DMS53 treated with DMSO at 0.1 percent for 48 hours (cell line): ENCODE measurements at regions not wholly inside any gene's neighbourhood (a gene's known extent, or its start where the extent isn't known, plus 50 kb on each side); places are given as distances from the start of the nearest gene placed in this dataset.
A peak's percentile ranks its signal among the peaks of the same experiment; 100 is the strongest.
"Not testable (repeated sequence)": the region's sequence is repeated elsewhere in the genome, so short reads cannot be mapped to it uniquely, and the experiment has no call there.

Experiments used
- DNase-seq: peaks from one replicate; lab custom pipeline; 2025; ENCODE audit not compliant: unreplicated experiment; lab: John Stamatoyannopoulos, UW

DNA sequence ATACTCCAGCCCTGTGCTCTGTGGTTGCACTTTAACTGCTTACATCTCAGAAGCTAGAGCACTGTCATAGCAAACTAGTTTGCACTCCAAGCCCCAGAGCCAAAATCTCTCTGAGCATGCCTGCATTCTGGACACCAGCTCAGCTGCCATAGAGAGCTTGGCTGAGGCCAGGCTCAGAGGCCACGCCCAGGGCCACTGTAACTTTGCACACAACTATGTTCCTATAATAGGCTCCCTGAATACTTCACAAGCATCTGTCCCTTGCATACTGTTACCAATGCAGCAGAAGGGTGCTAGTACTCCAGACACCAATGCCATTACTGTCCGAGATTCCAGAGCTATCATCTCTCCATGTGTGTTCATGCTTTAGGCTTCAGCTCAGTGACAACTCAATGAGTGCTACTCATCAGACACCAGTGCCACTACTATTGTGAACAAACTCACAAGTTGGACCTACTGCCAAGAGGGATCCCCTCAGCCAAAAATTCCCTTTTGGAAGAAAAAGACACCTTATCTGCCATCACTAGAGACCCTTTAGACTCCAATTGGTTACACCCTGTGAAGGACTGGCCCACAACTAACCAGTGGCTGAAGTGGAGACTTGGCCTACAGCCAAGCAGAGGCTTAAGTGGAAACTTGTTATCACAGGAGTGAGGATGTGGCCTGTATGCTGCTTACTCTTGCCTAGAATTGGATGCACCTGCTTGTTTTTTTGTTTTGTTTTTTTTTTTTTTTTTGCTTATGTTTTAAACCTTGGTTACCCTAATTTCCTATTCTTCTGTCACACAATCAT, 211.6 kb upstream of the MAGI2 start:
- peak; percentile 41 for DNase-seq

DNA sequence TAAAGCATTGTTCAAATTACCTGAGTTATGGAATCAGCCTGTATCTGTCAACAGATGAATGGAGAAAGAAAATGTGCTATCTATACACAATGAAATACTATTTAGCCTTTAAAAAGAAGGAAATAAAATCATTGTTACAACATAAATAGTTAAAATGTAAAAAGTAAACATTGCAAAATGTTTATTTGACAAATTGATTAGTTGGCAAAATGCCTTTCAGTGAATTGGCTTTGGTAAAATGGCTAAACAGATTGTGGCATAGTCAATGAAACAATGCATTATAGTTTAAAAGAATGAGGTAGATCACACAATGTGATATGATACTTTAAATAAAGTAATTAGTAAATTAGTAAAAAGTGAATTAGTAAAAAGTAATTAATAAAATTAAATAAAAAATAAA, 204.8 kb upstream of the MAGI2 start:
- DNase-seq, result no peak

DNA sequence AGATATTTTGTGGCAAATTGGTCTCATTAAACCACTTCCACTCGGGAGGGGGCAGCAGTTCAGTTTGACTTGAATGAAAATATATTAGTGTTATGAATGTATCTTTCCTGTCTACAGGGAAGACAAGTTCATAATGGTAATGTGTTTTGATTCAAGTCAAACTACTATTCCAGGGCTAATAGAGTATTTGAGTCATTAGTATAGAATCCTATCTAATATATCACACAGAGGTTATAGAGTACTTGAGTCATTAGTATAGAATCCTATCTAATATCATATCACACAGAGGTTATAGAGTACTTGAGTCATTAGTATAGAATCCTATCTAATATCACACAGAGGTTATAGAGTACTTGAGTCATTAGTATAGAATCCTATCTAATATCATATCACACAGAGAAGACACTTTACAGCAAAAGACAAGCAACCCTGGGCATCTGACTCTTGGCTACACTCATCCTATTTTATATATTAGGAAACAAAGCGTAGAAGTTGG, 199.7 kb upstream of the MAGI2 start:
- no peak for DNase-seq

DNA sequence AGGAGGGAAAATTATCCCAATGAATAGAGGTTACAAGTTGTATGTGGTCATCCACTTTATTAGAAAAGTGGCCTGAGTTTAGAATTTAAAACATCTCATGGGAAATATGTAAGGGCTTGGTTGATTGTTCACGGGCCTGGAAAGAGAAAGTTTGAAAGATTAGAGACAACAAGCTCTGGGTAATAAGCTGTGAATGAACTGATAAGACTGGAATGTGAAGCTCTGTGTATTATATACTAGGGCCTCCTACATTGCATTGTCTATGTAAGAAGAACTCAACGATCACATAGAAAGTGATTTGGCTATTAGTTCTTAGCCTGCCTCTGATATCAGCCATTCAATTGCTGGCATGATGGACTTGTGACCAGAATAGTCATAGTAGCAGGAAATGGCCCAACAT, 199.2 kb upstream of the MAGI2 start:
- DNase-seq, result no peak

DNA sequence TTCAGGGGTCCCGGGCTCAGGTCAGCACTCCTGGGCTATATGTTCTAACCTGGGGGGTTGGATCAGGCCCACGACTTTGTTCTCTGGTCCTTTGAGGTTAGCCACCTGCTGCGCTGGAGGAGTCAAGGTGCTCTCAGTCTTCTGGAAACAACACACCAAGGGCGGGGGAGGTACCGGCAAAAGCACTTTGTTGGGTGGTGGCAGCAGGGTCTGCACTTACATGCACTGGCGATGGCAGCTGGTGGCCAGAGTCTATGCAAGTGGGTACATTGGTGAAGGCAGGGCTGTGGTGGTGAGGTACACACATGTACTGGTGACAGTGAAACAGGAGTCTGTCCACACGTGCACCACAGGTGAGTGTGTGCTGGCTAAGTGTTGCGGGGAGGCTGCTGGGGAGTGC, 194.2 kb upstream of the MAGI2 start:
- no peak for DNase-seq

DNA sequence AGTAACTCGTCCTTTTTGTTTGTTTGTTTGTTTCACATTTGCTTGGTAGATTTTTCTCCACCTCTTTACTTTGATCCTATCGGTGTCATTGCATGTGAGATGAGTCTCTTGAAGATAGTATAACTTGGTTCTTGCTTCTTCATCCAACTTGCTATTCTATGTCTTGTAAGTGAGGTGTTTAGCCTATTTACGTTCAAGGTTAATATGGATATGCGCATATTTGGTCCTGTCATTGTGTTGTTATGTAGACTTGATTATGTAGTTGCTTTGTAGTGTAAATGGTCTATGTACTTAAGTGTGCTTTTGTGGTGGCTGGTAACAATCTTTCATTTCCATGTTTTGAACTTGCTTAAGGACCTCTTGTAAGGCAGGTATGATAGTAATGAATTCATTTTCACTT, 192.8 kb upstream of the MAGI2 start:
- no peak for DNase-seq

DNA sequence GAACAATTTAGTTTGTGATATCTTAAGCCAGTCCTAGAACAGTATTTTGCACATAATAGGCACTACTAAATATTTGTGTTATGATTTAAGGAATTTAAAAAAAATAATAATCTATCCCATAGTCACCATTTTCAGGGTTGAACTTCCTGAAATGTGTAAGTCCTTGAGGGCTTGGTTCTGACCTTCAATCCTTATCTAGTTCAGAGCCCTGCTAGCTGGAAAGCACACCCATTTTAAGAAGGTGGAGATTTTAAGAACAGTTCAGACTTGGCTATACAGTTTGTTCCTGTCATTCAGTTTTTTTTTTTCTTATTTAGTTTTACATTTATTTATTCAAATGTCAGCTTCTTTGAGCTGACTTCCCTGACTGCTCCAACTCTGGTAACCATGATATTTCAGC, 183.4 kb upstream of the MAGI2 start:
- no peak for DNase-seq

DNA sequence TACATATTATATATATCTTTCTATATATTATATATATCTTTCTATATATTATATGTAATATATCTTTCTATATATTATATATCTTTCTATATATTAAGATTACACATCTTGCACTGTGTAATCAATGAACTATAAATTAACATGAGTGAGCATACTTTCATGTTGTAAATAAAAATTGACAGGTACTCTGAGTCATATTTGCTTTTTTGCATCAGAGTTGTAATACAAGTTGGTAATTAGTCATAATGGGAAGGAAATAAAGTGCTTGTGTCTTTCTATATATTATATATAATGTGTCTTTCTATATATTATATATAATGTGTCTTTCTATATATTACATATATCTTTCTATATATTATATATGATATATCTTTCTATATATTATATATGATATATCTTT, 172.5 kb upstream of the MAGI2 start:
- not testable (repeated sequence) for DNase-seq

DNA sequence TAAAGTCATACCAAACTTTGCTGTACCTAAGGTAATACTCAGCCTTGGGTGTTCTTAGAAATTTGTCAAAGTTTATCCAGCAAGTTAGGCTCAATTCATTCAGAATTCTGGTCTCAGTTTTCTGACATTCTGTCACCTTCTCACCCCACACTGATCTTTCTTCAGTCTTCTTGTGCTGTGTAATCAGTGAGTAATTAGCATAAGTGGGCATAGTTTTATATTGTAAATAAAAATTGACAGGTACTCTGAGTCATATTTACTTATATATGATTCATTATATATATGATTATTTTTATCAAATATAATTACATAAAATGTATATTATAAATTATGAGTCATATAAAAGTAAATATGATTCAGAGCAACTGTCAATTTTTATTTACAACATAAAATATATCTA, 170.9 kb upstream of the MAGI2 start:
- peak; percentile 16 for DNase-seq

DNA sequence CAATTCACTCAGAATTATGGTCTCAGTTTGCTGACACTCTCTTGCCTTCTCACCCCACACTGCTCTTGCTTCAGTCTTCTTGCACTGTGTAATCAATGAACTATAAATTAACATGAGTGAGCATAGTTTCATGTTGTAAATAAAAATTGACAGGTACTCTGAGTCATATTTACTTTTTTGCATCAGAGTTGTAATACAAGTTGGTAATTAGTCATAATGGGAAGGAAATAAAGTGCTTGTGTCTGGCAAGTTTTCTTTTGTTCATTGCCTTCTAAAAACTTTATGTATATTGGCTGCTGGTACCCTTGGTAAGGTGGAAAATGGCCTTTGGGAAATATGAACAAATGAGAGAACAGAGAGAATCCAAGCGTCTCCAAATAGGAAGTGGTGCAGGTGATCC, 169.3 kb upstream of the MAGI2 start:
- peak; percentile 25 for DNase-seq

DNA sequence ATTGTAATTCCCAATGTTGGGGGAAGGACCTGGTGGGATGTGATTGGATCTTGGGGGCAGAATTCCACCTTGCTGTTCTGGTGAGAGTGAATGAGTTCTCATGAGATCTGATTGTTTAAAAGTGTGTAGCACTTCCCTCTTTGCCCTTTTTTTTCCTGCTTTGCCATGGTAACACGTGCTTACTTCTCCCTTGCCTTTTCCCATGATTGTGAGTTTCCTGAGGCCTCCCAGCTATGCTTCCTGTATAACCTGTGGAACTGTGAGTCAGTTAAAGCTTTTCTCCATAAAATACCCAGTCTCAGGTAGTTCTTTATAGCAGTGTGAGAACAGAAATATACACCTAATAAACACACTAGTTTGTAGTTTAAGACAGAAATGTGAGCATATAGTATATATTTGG, 166.8 kb upstream of the MAGI2 start:
- peak; percentile 46 for DNase-seq

DNA sequence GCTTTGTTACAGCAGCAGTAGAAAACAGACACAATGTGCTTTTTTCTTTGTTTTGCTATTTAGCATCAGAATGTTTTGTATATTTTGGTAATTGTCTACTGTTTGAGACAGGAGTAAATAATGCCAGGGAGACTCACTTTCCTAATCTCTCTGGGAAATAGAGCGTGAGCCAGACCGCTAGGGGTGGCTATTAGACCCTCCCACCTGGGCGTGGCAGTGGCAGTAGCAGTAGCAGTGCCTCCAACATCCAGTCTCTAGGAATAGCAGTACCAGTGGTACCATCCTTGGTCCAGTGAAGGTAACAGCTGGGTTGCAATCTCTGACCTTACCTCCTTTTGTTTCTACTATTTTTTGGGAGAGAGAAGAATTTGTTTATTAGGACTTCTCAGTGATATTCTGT, 165.7 kb upstream of the MAGI2 start:
- no peak for DNase-seq

DNA sequence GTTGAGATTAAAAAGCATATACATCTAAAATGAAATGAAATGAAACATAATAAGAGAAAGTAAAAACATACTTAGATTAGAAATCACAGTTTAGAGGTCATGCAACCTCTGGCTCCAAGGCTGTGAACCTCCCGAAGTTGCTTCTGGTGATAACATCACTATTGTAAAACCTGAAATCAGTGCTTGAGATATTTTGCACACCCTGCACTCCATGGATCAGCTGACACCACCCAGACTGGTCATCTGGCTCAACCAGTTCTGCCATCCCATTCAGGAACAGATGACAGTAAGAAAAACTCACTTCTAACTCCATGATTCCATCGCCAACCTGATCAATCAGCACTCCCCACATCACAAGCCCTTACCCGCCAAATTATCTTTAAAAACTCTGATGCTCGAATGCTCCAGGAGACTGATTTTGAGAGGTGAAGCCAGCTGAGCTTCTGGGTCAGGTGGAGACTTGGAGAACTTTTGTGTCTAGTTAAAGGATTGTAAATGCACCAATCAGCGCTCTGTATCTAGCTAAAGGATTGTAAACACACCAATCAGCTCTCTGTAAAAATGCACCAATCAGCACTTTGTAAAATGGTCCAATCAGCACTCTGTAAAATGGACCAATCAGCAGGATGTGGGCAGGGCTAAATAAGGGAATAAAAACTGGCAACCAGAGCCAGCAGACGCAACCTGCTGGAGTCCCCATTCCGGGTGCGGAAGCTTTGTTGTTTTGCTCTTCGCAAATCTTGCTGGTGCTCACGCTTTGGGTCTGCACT, 162.6 kb upstream of the MAGI2 start:
- no peak for DNase-seq

DNA sequence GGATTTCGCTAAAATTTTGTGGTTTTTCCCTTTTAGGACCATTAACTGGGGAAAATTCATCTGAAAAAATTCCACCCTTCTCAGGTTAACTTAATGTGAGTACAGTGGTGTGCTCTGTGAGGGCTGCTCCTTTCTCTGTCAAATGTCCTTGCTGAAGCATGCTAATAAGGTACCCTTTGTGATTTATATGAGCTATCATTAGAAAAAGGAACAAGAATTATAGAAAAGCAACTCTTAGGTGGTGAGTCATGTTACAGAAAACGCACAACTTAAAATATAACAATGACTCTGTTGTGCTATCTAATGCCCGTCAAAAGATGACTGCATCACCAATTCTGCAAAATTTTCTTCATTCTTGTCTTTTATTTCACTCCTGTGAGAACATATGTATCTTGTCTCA, 162.0 kb upstream of the MAGI2 start:
- no peak for DNase-seq

DNA sequence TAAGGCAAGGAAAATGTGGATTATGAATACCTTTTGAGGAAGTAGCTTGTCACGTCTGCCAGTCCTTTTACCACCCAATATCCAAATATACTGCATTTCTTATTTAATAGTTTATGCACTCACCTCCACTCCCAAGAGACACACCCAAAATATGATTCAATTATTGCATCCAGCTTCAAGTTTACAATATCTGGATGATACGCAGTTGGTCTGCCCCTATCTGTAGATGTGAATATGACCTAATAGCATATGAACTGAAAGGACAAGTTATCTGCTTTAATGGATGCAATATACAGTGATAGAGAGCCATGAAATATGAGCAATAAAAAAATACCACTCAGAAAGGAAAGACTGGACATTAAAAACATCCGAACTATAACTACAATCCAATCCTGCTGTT, 159.4 kb upstream of the MAGI2 start:
- DNase-seq, result no peak

DNA sequence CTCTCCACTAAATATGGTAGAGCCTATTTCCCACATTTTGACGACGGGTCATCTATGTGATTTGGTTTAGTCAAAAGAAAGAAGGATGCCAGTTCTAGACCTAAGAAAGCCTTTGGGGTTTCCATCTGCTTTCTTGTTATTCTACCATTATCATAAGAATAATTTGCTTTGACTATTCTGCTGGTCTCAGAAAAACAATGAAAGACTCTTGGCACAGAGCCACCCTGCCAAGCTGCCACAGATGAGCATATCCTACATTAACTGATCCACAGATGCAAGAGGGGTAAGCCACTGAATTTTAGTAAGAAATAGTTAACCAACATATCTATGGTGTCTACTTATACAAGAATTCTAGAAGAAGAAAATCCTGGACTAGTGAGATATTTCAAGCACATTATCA, 158.6 kb upstream of the MAGI2 start:
- DNase-seq, result no peak

DNA sequence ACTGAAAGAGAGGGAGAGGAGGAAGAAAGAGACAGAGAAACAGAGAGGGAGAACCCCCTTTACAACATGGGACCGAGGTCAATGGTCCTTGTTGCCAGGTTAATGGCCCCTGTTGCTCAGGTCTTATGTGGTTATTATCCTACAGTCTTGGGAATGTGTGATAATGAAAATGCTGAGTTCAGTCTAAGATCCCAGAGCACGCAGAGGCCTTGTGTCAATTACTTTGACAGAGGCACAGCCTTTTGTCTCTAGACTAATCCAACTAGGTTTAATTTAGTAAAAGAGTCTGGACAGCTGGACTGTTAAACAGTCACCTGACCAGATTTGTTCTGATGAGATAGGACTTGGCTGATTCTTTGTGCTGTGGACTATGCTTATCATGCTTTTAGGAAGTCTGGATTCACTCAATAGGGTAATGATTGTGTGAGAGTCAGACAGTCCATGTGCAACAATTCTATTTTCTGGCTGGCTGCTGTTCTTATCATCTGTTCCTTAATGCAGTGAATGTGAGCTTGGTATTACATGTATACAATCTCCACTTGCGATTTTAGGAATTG, 157.4 kb upstream of the MAGI2 start:
- DNase-seq, result no peak

DNA sequence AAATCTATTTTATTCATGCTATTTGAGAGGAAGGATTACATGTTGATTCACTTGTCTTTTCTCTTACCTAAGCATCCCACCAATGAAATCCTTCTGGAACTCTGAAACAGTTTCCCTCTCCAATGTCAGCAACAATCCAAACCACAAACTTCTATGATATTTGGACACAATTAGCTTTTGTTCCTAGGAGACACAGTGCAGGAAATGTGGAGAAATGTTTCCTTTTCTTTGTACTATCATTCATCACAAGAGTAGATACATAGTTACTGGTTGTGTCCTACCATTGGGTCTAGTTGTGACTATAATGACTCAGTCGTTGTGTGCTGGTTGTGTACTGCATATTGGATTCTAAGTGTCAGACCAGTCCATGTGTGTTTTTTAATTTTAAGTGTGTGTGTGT, 156.8 kb upstream of the MAGI2 start:
- no peak for DNase-seq

DNA sequence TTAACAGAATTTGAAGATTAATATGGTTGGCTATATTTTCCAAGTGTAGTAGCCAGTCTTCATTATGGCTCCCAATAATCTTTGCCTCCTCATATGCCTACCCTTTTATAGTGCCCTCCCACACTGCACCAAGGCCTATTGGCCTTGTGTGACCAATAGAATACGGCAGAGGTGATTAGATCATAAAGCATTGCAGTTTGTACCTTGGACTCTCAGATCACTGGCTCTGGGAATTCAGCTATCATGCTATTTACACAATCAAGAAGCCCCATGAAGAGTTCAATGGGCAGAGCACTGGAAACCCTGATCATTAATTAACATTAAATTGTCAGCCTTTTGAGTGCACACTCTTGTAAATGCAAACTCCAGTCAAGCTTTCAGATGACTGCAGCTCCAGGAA, 154.5 kb upstream of the MAGI2 start:
- DNase-seq, result peak; percentile 29

DNA sequence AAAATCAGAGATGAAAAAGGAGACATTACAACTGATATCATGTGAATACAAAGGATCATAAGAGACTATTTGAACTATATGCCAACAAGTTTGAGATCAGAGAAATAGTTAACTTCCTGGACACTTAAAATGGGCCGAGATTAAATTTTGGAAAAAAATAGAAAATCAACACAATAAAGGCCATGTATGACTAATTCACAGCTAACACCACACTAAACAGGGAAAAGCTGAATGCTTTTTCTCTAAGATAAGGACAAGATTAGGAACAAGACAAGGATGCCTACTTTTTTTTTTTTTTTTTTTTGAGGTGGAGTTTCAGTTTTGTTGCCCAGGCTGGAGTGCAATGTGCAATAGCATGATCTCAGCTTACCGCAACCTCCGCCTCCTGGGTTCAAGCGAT, 151.4 kb upstream of the MAGI2 start:
- no peak for DNase-seq

DNA sequence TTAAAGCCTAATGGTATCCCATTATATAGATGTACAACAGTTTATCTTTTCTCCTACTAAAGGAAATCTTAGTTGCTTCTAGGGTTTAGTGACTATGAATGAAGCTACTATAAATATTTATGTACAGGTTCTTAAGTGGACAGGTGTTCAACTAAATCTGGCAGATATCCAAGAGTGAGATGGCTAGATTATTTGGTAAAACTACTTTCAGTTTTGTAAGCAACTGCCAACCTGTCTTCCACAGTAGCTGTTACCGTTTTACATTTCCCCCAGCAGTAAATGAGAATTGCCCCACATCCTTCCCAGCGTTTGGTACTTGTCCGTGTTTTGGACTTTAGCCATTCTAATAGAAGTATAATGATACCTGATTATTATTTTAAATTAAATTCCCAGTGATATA, 144.9 kb upstream of the MAGI2 start:
- DNase-seq, result peak; percentile 98

DNA sequence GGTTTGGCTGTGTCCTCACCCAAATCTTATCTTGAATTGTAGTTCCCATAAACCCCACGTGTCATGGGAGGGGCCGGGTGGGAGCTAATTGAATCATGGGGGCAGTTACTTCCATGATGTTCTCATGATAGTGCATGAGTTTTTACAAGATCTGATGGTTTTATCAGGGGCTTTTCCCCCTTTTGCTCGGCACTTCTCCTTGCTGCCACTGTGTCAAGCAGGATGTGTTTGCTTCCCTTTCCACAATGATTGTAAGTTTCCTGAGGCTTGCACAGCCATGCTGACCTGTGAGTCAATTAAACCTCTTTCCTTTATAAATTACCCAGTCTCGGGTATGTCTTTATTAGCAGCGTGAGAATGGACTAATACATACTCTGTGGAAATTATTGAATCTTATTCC, 141.2 kb upstream of the MAGI2 start:
- not testable (repeated sequence) for DNase-seq
